ENCODE measurements at regions not wholly inside any gene's neighbourhood (a gene's known extent, or its start where the extent isn't known, plus 50 kb on each side); places are given as distances from the start of the nearest gene placed in this dataset.

GRCh38 chr2:9738535-9739496 lies 104.5 kb upstream of the TAF1B start:
- no peak for DNase-seq (ENCODE audit: low spot score)

DNA sequence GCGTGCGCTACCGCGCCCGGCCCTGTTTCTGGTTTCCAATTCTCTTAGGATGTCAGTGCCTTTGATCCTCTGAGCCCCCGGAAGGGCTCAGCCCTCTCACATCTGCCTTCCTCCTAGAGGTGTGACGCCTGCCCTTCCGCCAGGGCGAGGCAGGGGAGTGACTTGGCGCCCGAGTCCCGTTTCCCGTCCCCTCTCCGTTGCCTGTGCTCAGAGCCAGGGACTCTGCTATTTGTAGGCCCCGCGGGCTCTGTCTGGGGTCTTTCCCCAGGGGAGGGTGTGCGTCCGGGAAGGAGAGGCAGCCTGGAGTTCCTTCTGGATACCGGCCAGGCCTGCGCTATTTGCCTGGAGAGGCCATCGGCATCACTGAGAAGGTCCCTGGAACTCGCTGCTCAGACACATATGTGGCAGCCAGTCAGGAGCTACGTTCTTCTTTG lies 103.7 kb upstream of the TAF1B start:
- DNase-seq (ENCODE audit: low spot score), result no peak

GRCh38 chr2:9740382-9741073 lies 102.7 kb upstream of the TAF1B start:
- DNase-seq (ENCODE audit: low spot score), result no peak

DNA sequence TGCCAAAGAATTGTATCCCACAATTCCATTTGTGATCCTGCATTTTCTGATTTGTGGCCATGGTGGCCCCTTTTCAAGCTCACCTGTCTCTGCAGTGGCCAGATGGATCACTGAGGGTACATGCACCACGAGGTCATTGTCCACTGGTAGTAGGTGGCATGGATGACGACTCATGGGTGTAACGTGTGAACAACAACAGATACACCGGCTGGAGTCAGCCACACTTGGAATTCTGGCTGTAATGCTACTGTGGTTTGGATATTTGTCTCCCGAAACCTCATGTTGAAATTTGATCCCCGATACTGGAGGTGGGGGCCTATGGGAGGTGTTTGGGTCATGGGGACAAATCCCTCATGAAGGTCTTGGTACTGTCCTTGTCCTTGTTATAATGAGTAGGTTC lies 102.2 kb upstream of the TAF1B start:
- no peak for DNase-seq (ENCODE audit: low spot score)

GRCh38 chr2:9742601-9743000 lies 100.7 kb upstream of the TAF1B start:
- no peak for DNase-seq (ENCODE audit: low spot score)

GRCh38 chr2:9744256-9745004 lies 98.8 kb upstream of the TAF1B start:
- DNase-seq (ENCODE audit: low spot score), result no peak

DNA sequence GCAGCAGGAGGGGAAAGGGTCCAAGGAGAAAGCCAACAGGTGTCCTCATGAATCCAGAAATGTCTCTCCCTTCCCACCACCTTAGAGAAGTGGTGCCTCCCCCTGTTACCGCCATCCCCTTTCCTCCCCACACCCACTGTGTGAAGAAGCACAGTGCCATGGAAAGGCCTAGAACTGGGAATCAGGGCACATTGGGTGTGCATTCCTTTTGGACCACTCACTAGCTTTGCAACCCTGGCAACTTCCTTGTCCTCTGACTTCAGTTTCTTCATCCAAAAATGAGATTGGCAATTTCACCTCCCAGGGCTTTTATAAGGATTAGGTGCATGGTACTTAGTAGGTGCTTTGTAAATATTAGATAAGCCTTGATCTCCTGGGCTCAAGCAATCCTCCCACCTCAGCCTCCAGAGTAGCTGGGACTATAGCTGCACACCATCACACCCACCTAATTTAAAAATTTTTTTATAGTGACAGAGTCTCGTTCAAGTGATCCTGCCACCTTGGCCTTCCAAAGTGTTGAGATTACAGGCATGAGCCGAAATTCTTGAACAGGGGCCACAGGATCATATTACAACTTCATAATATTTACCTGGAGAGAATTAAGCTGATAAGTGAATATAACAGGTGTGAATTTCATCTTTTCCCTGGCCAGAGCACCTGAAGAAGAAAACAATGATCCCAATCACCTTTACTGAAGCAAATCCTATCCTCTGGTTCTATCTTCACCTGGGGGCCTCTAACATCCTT lies 97.9 kb upstream of the TAF1B start:
- DNase-seq (ENCODE audit: low spot score), result no peak

DNA sequence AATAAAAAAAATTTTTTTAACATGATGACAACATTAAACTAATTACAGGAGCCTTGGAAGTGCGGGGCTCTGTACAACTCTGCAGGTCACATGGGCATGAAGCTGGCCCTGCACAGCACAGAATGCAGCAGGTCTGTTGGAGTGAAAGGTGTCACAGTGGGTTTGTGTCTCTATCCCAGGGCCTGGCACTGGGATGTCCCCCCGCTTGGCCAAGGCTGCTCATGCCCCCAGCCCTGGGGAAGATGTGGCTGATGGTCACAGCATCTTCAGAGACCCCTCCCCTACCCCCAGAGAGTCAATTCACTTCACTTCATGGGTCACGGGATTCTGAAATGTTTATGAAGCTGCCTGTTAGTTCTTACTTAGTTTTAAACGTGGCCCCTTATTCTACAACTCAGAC lies 95.9 kb upstream of the TAF1B start:
- DNase-seq (ENCODE audit: low spot score), result no peak

- no peak for DNase-seq (ENCODE audit: low spot score)
Measured at GRCh38 chr2:9748577-9748976, 94.7 kb upstream of the TAF1B start.

DNA sequence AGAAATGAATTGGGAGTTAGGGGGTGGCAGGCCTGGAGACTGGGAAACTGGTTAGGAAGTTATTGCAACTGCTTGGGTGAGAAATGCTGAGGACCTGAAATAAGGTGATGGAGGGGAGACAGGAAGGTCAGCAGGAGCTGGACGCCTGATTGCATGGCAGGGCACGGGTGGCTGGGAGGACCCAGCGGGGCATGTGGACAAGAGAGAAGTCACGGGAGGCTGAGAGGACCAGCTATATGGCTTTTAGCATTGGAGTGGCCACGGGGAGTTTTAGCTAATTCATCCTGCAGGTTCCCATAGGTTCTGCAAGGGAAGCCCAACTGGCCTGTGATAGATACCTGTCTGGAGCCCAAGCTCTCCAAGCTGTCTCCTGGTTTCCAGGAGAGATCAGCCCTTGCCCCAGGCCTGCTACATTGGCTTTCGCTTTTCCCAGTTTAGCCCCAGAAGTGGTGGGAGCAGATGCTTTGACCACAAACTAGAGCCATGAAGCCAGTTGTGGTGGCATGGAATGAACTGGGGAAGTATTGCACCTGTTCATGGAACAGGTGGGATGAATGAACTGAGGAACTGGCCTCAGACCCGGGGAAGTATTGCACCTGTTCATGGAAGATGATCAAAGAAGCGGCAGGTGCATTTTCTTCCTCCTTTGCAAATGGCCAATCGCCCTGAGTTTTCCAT lies 93.6 kb upstream of the TAF1B start:
- DNase-seq (ENCODE audit: low spot score), result no peak

GRCh38 chr2:9750224-9751215 lies 92.8 kb upstream of the TAF1B start:
- no peak for DNase-seq (ENCODE audit: low spot score)

GRCh38 chr2:9751831-9752230 lies 91.4 kb upstream of the TAF1B start:
- DNase-seq (ENCODE audit: low spot score), result no peak

DNA sequence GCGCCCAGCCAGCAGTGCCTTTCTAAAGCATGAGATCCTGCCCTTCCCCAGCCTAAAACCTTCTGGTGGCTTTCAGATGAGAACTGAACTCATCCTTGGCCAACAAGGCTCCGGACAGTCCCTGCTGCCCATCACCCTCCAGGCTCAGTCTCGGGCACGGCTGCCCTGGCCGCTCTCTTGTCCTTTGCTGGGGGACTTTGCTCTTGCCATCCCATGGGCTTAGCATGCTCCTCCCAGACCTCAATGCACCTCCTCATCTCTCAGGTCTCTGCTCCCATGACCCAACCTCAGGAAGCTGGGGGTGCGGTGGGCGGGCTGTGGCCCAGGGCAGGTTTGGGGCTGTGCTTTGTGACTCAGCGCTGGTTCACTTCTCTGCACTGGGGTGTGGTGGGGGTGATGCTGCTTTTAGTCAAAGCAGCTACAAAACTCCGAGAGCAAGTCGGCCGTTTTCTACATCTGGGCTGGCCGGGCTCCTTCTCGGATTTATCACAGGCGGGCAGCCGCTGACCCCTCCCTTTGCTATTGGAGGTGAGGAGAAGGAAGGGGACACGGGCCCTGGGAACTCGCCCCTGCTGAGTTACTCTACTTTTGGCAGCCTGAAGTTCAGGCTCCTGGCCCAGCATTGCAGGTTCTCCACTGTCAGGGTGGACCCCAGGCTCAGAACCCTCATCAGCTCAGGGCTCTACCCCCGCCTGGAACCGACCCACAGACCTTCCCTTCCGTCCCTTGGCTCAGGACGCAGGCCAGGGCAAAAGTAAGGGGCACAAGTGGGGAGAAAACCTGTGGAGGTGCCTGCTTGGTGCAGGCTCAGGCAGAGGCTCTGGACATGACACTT lies 90.6 kb upstream of the TAF1B start:
- DNase-seq (ENCODE audit: low spot score), result no peak

GRCh38 chr2:9753276-9753600 lies 90.0 kb upstream of the TAF1B start:
- peak; percentile 32 for DNase-seq (ENCODE audit: low spot score)

- no peak for DNase-seq (ENCODE audit: low spot score)
Measured at GRCh38 chr2:9753665-9754531, 89.4 kb upstream of the TAF1B start.

GRCh38 chr2:9754532-9754887 lies 88.8 kb upstream of the TAF1B start:
- DNase-seq (ENCODE audit: low spot score), result no peak

GRCh38 chr2:9755008-9755407 lies 88.3 kb upstream of the TAF1B start:
- no peak for DNase-seq (ENCODE audit: low spot score)

DNA sequence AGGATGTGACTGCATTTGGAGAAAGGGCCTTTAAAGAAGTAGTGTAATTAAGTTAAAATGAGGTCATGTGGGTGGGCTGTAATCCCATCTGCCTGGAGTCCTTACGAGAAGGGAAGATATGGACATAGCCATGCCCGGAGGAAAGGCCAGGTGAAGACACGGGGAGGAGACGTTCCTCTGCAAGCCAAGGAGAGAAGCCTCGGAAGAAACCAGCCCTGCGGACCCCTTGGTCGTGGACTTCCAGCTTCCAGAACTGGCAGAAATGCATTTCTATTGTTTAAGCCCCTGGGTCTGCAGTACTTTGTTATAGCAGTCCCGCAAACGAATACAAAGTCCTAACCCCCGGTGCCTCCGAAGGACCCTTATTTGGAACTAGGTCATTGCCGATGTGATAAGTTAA lies 87.6 kb upstream of the TAF1B start:
- DNase-seq (ENCODE audit: low spot score), result no peak

Data from COLO829 (cell line).